ENCODE measurements at regions not wholly inside any gene's neighbourhood (a gene's known extent, or its start where the extent isn't known, plus 50 kb on each side); places are given as distances from the start of the nearest gene placed in this dataset.

DNA sequence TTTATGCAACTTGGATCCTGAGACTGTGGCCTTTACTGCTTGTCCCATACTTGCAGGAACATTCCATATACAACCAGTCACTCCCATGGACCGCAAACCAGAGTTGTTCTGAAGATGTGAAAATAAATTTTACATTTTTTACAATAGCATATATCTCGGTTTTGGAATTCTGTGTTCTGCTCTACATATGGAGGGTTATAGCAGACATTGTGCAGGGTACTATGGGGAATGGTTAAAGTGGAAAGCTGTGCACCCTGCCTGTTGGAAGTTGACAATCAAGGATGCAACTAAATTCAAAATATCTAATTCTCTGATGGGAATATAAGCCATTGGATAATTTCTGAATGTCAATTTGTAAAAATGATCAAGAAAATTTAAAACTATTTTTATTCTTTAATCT is 603.3 kb downstream of the RAB28 start (continued):
- TF ChIP-seq EGR1 (IDR thresholded peaks at IDR 0.05; ENCODE audit: borderline replicate concordance, low read depth, low read length) (no peak), RBBP5 (IDR thresholded peaks at IDR 0.05; ENCODE audit: borderline replicate concordance, low read depth, low read length) (no peak), JUN (IDR thresholded peaks at IDR 0.05; ENCODE audit: low read depth, low read length) (no peak)
